GM12878 (cell line): ENCODE measurements at regions not wholly inside any gene's neighbourhood (a gene's known extent, or its start where the extent isn't known, plus 50 kb on each side); places are given as distances from the start of the nearest gene placed in this dataset.

ENCODE experiments used
- ATAC-seq: fragments of 200-7000 bp; cut with Tn5 transposase; 3 replicates; pipeline ENCODE4 v1.9.1; 2020; ENCODE audit warnings: mild to moderate bottlenecking, moderate library complexity
- BruUV-seq: library from RNA; stranded (reverse); fragments of 400-500 nt; replicated peaks from 2 replicates; lab custom pipeline; 2021; lab: Mats Ljungman, UMichigan
- CTCF ChIA-PET: fragments of 300-600 bp; sonication (Branson Sonifier 250); formaldehyde crosslinking; extraction: SDS; loops from one replicate; lab custom pipeline; 2021; ENCODE audit warnings: inconsistent platforms; lab: Yijun Ruan, JAX
- POLR2A ChIA-PET: fragments of 350-600 bp; formaldehyde crosslinking; extraction: SDS; loops from one replicate; lab custom pipeline; 2021; ENCODE audit warnings: inconsistent platforms; lab: Charles Lee
- RAD21 ChIA-PET: fragments of 300-600 bp; sonication (Branson Sonifier 250); formaldehyde crosslinking; loops from one replicate; lab custom pipeline; 2023; ENCODE audit warnings: antibody characterized with exemption; ENCODE audit not compliant: unreplicated experiment; lab: Charles Lee
- SMC1A ChIA-PET: fragments of 300-600 bp; sonication (Branson Sonifier 250); formaldehyde crosslinking; loops from one replicate; lab custom pipeline; 2023; ENCODE audit not compliant: unreplicated experiment, uncharacterized antibody; lab: Charles Lee
- DNase-seq: peaks from one replicate; pipeline ENCODE4 v3.0.0-alpha.2; 2011; ENCODE audit warnings: low read depth, low spot score
- FAIRE-seq: peaks from 3 replicates; lab custom pipeline; 2011; peaks lifted over from hg19 to GRCh38; lab: Jason Lieb, UNC
- H2AFZ ChIP-seq: 2 replicates; pipeline ENCODE4 v1.6.0; 2011; ENCODE audit warnings: low read depth, low read length, control low read depth; ENCODE audit not compliant: control insufficient read depth
- H3K27ac ChIP-seq: 2 replicates; pipeline ENCODE4 v1.5.1; 2011; ENCODE audit warnings: control low read depth; ENCODE audit not compliant: control insufficient read depth, insufficient read depth
- H3K27me3 ChIP-seq, 2 experiments: replicated peaks in 1 of 2; 2 replicates each; pipeline versions ENCODE4 v1.6.0 to v1.6.1; 2011; ENCODE audit warnings: low read length in 1 of 2; ENCODE audit not compliant: control insufficient read depth in 2 of 2, insufficient read depth in 2 of 2
- H3K36me3 ChIP-seq, 2 experiments: 2 replicates each; pipeline ENCODE4 v1.5.1; 2011; ENCODE audit warnings: low read length in 1 of 2; ENCODE audit not compliant: control insufficient read depth in 2 of 2, insufficient read depth in 2 of 2
- H3K4me1 ChIP-seq: 2 replicates; pipeline ENCODE4 v1.6.1; 2011; ENCODE audit warnings: mild to moderate bottlenecking, low read length, moderate library complexity, mixed read lengths; ENCODE audit not compliant: control insufficient read depth, insufficient read depth
- H3K4me2 ChIP-seq: 2 replicates; pipeline ENCODE4 v1.6.0; 2011; ENCODE audit warnings: control low read depth; ENCODE audit not compliant: control insufficient read depth, insufficient read depth
- H3K4me3 ChIP-seq: fragments of 200-600 bp; sonication (generic); 2 replicates; pipeline ENCODE4 v1.5.1; 2016
- H3K79me2 ChIP-seq: 2 replicates; pipeline ENCODE4 v1.6.0; 2011; ENCODE audit warnings: low read length; ENCODE audit not compliant: control insufficient read depth, insufficient read depth
- H3K9ac ChIP-seq: 2 replicates; pipeline ENCODE4 v1.8.0; 2011; ENCODE audit warnings: low read length, control low read depth, mixed read lengths; ENCODE audit not compliant: control insufficient read depth, insufficient read depth
- H3K9me3 ChIP-seq: replicated peaks from 3 replicates; pipeline ENCODE4 v1.5.1; 2011; ENCODE audit warnings: mild to moderate bottlenecking, low read length; ENCODE audit not compliant: control insufficient read depth, insufficient read depth
- H4K20me1 ChIP-seq: 2 replicates; pipeline ENCODE4 v1.6.0; 2011; ENCODE audit not compliant: control insufficient read depth, insufficient read depth
- ATF7 ChIP-seq: fragments of 450-650 bp; IDR thresholded peaks from 2 replicates; pipeline ENCODE4 v1.6.1; 2016; ENCODE audit warnings: low read depth, mild to moderate bottlenecking
- CHD4 ChIP-seq: fragments of 200-600 bp; sonication (generic); IDR thresholded peaks from 2 replicates; pipeline ENCODE4 v1.6.1; 2016; ENCODE audit warnings: mild to moderate bottlenecking
- GABPA ChIP-seq: IDR thresholded peaks from 2 replicates; pipeline ENCODE4 v1.6.1; 2014; ENCODE audit warnings: antibody characterized with exemption, low read depth, mild to moderate bottlenecking, inconsistent platforms
- SMAD1 ChIP-seq: fragments of 450-650 bp; IDR thresholded peaks from 2 replicates; pipeline ENCODE4 v1.6.1; 2018; ENCODE audit warnings: mild to moderate bottlenecking, low read depth; ENCODE audit not compliant: partially characterized antibody
- SUPT20H ChIP-seq: IDR thresholded peaks from 2 replicates; pipeline ENCODE4 v1.6.1; 2011; ENCODE audit warnings: low read depth, mild to moderate bottlenecking, low read length, moderate library complexity, borderline replicate concordance; ENCODE audit not compliant: control insufficient read depth
- ZBED1 ChIP-seq: IDR thresholded peaks from 2 replicates; pipeline ENCODE4 v1.6.1; 2016; ENCODE audit warnings: borderline replicate concordance
- WGBS: methylation state at CpG from one replicate; pipeline ENCODE4 v1.1.6; 2016; ENCODE audit warnings: low lambda C conversion rate; ENCODE audit not compliant: insufficient replicate concordance, insufficient coverage; ENCODE audit errors: missing lambda C conversion rate; 5-methylcytosine and 5-hydroxymethylcytosine counted together
- in situ Hi-C: fragments of 300-500 bp; cut with MboI; formaldehyde crosslinking; loops from 9 replicates; pipeline ENCODE4 v1.14.3; 2018; ENCODE audit warnings: mixed read lengths
- intact Hi-C: fragments of 100-400 bp; cut with micrococcal nuclease; formaldehyde crosslinking; loops from one replicate; pipeline ENCODE4 v1.14.2; 2022; ENCODE audit not compliant: unreplicated experiment
- TF ChIP-seq, protein P1 (sequence below): fragments of 450-650 bp; IDR thresholded peaks from 2 replicates; pipeline ENCODE4 v1.6.1; 2018; ENCODE audit warnings: mild to moderate bottlenecking, low read depth, moderate library complexity; ENCODE audit not compliant: partially characterized antibody

DNA sequence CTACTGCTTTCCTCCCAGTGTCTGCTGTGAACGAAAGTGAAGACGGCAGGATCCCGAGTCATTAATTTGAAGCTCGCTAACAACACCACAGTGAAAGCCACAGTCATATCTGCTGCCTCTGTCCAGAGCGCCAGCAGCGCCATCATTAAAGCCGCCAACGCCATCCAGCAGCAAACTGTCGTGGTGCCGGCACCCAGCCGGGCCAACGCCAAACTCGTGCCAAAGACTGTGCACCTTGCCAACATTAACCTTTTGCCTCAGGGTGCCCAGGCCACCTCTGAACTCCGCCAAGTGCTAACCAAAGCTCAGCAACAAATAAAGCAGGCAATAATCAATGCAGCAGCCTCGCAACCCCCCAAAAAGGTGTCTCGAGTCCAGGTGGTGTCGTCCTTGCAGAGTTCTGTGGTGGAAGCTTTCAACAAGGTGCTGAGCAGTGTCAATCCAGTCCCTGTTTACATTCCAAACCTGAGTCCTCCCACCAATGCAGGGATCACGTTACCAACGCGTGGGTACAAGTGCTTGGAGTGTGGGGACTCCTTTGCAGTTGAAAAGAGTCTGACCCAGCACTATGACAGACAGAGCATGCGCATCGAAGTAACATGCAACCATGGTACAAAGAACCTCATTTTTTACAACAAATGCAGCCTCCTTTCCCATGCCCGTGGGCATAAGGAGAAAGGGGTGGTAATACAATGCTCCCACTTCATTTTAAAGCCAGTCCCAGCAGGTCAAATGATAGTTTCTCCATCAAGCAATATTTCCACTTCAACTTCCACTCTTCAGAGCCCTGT is 94.8 kb upstream of the KCNMA1 start:
- ChIA-PET SMC1A (no interaction called here), RAD21 (no interaction called here), POLR2A (no interaction called here), CTCF (no interaction called here)
- Histone ChIP-seq H3K27ac (no peak overlapping the region), H2AFZ (no peak overlapping the region), H3K9ac (no peak overlapping the region), H4K20me1 (no peaks in the 10 kb centered on the region), H3K79me2 (no peaks in the 10 kb centered on the region), H3K36me3 (no peaks in the 10 kb centered on the region), H3K4me1 (no peaks in the 10 kb centered on the region), H3K4me3 (no peak overlapping the region), H3K4me2 (no peak overlapping the region), H3K9me3 (no peaks in the 10 kb centered on the region), H3K27me3 (0 out of 4 replicates have a peak, but pooled peaks cover 0 to 4% of the 10 kb centered on the region in 2 experiments)
- no peak for FAIRE-seq
- in situ Hi-C loops (no loop called here), intact Hi-C loops (no loop called here)
- 55% methylated on average over 23 of the region's 23 CpGs for WGBS
- TF ChIP-seq GABPA: no peak
- TF ChIP-seq ATF7: no peak
- no peak for TF ChIP-seq CHD4
- TF ChIP-seq SMAD1: no peak
- TF ChIP-seq, protein P1, sequence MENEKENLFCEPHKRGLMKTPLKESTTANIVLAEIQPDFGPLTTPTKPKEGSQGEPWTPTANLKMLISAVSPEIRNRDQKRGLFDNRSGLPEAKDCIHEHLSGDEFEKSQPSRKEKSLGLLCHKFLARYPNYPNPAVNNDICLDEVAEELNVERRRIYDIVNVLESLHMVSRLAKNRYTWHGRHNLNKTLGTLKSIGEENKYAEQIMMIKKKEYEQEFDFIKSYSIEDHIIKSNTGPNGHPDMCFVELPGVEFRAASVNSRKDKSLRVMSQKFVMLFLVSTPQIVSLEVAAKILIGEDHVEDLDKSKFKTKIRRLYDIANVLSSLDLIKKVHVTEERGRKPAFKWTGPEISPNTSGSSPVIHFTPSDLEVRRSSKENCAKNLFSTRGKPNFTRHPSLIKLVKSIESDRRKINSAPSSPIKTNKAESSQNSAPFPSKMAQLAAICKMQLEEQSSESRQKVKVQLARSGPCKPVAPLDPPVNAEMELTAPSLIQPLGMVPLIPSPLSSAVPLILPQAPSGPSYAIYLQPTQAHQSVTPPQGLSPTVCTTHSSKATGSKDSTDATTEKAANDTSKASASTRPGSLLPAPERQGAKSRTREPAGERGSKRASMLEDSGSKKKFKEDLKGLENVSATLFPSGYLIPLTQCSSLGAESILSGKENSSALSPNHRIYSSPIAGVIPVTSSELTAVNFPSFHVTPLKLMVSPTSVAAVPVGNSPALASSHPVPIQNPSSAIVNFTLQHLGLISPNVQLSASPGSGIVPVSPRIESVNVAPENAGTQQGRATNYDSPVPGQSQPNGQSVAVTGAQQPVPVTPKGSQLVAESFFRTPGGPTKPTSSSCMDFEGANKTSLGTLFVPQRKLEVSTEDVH: no peak
- TF ChIP-seq SUPT20H: no peak
- TF ChIP-seq ZBED1: no peak
- no TSS peak for BruUV-seq
- no peak for ATAC-seq
- DNase-seq: no peak
